ENCODE measurements at regions not wholly inside any gene's neighbourhood (a gene's known extent, or its start where the extent isn't known, plus 50 kb on each side); places are given as distances from the start of the nearest gene placed in this dataset.

GRCh38 chr4:77309496-77309895, 152.5 kb downstream of the CCNG2 start:
- Histone ChIP-seq H3K9me1 (ENCODE audit: control insufficient read depth, extremely low read depth, insufficient read depth, low read length) (no peaks in the 10 kb centered on the region), H3K36me3 (ENCODE audit: control insufficient read depth in 2 of 2, extremely low read depth in 1 of 2, insufficient read depth in 2 of 2, low read length in 2 of 2) (no peaks in the 10 kb centered on the region), H3K9me3 (ENCODE audit: control insufficient read depth, low read depth, low read length) (no peaks in the 10 kb centered on the region), H3K9ac (ENCODE audit: control insufficient read depth, extremely low read depth, insufficient read depth, low read length) (no peak overlapping the region), H3K79me2 (ENCODE audit: control insufficient read depth, insufficient read depth, low read length) (no peaks in the 10 kb centered on the region), H2AFZ (ENCODE audit: control insufficient read depth, low read length) (no peak overlapping the region), H4K20me1 (ENCODE audit: control insufficient read depth, extremely low read depth, insufficient read depth, low read length) (no peaks in the 10 kb centered on the region), H3K4me3 (ENCODE audit: control insufficient read depth in 2 of 3, extremely low read depth in 1 of 3, insufficient read depth in 2 of 3, low read depth in 1 of 3, low read length in 3 of 3) (no peak overlapping the region), H3K27me3 (ENCODE audit: control insufficient read depth, extremely low read depth, insufficient read depth, low read length) (no peaks in the 10 kb centered on the region), H3K4me1 (ENCODE audit: control insufficient read depth, extremely low read depth, insufficient read depth, low read length) (no peaks in the 10 kb centered on the region), H3K4me2 (ENCODE audit: control insufficient read depth, extremely low read depth, insufficient read depth, low read depth, low read length) (no peak overlapping the region), H3K27ac (ENCODE audit: control insufficient read depth, insufficient read depth, low read length) (no peak overlapping the region)
- TF ChIP-seq EZH2 (IDR thresholded peaks at IDR 0.05; ENCODE audit: low read length) (no peak), CTCF (optimal IDR thresholded peaks at IDR 0.05 in 1 of 3, IDR thresholded peaks at IDR 0.05 in 1 of 3, conservative IDR thresholded peaks at IDR 0.05 in 1 of 3; ENCODE audit: extremely low read depth in 1 of 3, insufficient read depth in 2 of 3, low read length in 3 of 3) (no peak)
- DNase-seq (ENCODE audit: low read depth, low spot score) (no peak), FAIRE-seq (no peak)
- dilution Hi-C loops (cut with MboI; ENCODE audit: extremely low pct_ligation_motif_present, low sequenced_read_pairs): no loop called here

- Histone ChIP-seq H3K4me1 (ENCODE audit: control insufficient read depth, extremely low read depth, insufficient read depth, low read length) (no peaks in the 10 kb centered on the region), H3K9me1 (ENCODE audit: control insufficient read depth, extremely low read depth, insufficient read depth, low read length) (no peaks in the 10 kb centered on the region), H3K9ac (ENCODE audit: control insufficient read depth, extremely low read depth, insufficient read depth, low read length) (no peak overlapping the region), H3K36me3 (ENCODE audit: control insufficient read depth in 2 of 2, extremely low read depth in 1 of 2, insufficient read depth in 2 of 2, low read length in 2 of 2) (no peaks in the 10 kb centered on the region), H3K9me3 (ENCODE audit: control insufficient read depth, low read depth, low read length) (no peaks in the 10 kb centered on the region), H3K27ac (ENCODE audit: control insufficient read depth, insufficient read depth, low read length) (no peak overlapping the region), H3K4me3 (ENCODE audit: control insufficient read depth in 2 of 3, extremely low read depth in 1 of 3, insufficient read depth in 2 of 3, low read depth in 1 of 3, low read length in 3 of 3) (no peak overlapping the region), H2AFZ (ENCODE audit: control insufficient read depth, low read length) (no peak overlapping the region), H3K79me2 (ENCODE audit: control insufficient read depth, insufficient read depth, low read length) (no peaks in the 10 kb centered on the region), H4K20me1 (ENCODE audit: control insufficient read depth, extremely low read depth, insufficient read depth, low read length) (no peaks in the 10 kb centered on the region), H3K27me3 (ENCODE audit: control insufficient read depth, extremely low read depth, insufficient read depth, low read length) (no peaks in the 10 kb centered on the region), H3K4me2 (ENCODE audit: control insufficient read depth, extremely low read depth, insufficient read depth, low read depth, low read length) (no peak overlapping the region)
- no peak for FAIRE-seq
- DNase-seq (ENCODE audit: low read depth, low spot score): no peak
- TF ChIP-seq CTCF (optimal IDR thresholded peaks at IDR 0.05 in 1 of 3, IDR thresholded peaks at IDR 0.05 in 1 of 3, conservative IDR thresholded peaks at IDR 0.05 in 1 of 3; ENCODE audit: extremely low read depth in 1 of 3, insufficient read depth in 2 of 3, low read length in 3 of 3): no peak
- no peak for TF ChIP-seq EZH2 (IDR thresholded peaks at IDR 0.05; ENCODE audit: low read length)
- dilution Hi-C loops (cut with MboI; ENCODE audit: extremely low pct_ligation_motif_present, low sequenced_read_pairs): no loop called here
Observed at GRCh38 chr4:77310931-77311330, 153.9 kb downstream of the CCNG2 start.
